HPDE6-E6E7 (cell line): ENCODE measurements at regions not wholly inside any gene's neighbourhood (a gene's known extent, or its start where the extent isn't known, plus 50 kb on each side); places are given as distances from the start of the nearest gene placed in this dataset.

Experiments used
- DNase-seq: peaks from one replicate; pipeline ENCODE4 v3.0.0; 2011; ENCODE audit warnings: missing footprints; ENCODE audit errors: extremely low spot score

- DNase-seq = no peak
These were observed 479.9 kb upstream of the TNP1 start for GRCh38 chr2:217339753-217340152.

GRCh38 chr2:217338306-217338916 lies 478.5 kb upstream of the TNP1 start:
- DNase-seq = no peak

- DNase-seq = no peak
These were observed 477.9 kb upstream of the TNP1 start for GRCh38 chr2:217337771-217338170.

- DNase-seq = no peak
These were observed 476.8 kb upstream of the TNP1 start for GRCh38 chr2:217336694-217337093.

- no peak for DNase-seq
These were observed 475.6 kb upstream of the TNP1 start for GRCh38 chr2:217335341-217335966.

- no peak for DNase-seq
These were observed 474.7 kb upstream of the TNP1 start for GRCh38 chr2:217334561-217334960.

- no peak for DNase-seq
These were observed 473.0 kb upstream of the TNP1 start for GRCh38 chr2:217332866-217333265.

GRCh38 chr2:217332417-217332791 lies 472.5 kb upstream of the TNP1 start:
- DNase-seq = no peak

- peak; percentile 26 for DNase-seq
These were observed 471.9 kb upstream of the TNP1 start for GRCh38 chr2:217331523-217332416.

GRCh38 chr2:217330647-217331046 lies 470.8 kb upstream of the TNP1 start:
- DNase-seq = no peak

- no peak for DNase-seq
These were observed 469.2 kb upstream of the TNP1 start for GRCh38 chr2:217329023-217329431.

GRCh38 chr2:217328622-217328978 lies 468.7 kb upstream of the TNP1 start:
- DNase-seq = no peak

GRCh38 chr2:217327953-217328621 lies 468.2 kb upstream of the TNP1 start:
- no peak for DNase-seq

- no peak for DNase-seq
These were observed 466.6 kb upstream of the TNP1 start for GRCh38 chr2:217326238-217327022.

- DNase-seq = no peak
These were observed 466.0 kb upstream of the TNP1 start for GRCh38 chr2:217325816-217326215.

GRCh38 chr2:217325251-217325650 lies 465.4 kb upstream of the TNP1 start:
- no peak for DNase-seq

GRCh38 chr2:217316743-217317142 lies 456.9 kb upstream of the TNP1 start:
- no peak for DNase-seq

GRCh38 chr2:217314021-217314460 lies 454.2 kb upstream of the TNP1 start:
- DNase-seq = no peak

- no peak for DNase-seq
These were observed 453.5 kb upstream of the TNP1 start for GRCh38 chr2:217313386-217313785.

GRCh38 chr2:217309056-217309455 lies 449.2 kb upstream of the TNP1 start:
- no peak for DNase-seq

GRCh38 chr2:217307023-217307422 lies 447.2 kb upstream of the TNP1 start:
- no peak for DNase-seq

- no peak for DNase-seq
These were observed 446.0 kb upstream of the TNP1 start for GRCh38 chr2:217305882-217306281.
